Mucosa of descending colon (tissue), 3 donors: ENCODE measurements at regions not wholly inside any gene's neighbourhood (a gene's known extent, or its start where the extent isn't known, plus 50 kb on each side); places are given as distances from the start of the nearest gene placed in this dataset.

Experiments
- ATAC-seq: fragments of 200-7000 bp; cut with Tn5 transposase; one replicate; pipeline ENCODE4 v1.9.1; 2020; ENCODE audit warnings: mild to moderate bottlenecking, moderate library complexity
- DNase-seq, 3 donors: peaks; one replicate each; pipeline ENCODE4 v3.0.0-alpha.2; 2020
- H3K36me3 ChIP-seq: fragments of 200-600 bp; one replicate; pipeline ENCODE4 v1.8.0; 2021; ENCODE audit warnings: low read depth, mild to moderate bottlenecking
- H3K4me1 ChIP-seq: fragments of 200-600 bp; one replicate; pipeline ENCODE4 v1.8.0; 2021; ENCODE audit warnings: low read depth, mild to moderate bottlenecking
- H3K4me3 ChIP-seq: fragments of 200-600 bp; one replicate; pipeline ENCODE4 v1.8.0; 2021; ENCODE audit warnings: mild to moderate bottlenecking
- H3K9me3 ChIP-seq: fragments of 200-600 bp; one replicate; pipeline ENCODE4 v1.8.0; 2021; ENCODE audit warnings: mild to moderate bottlenecking
- intact Hi-C, 2 donors: fragments of 100-400 bp; cut with DNase I in 1 of 2; cut with micrococcal nuclease in 1 of 2; formaldehyde crosslinking; loops; one replicate each; pipeline versions ENCODE4 v1.11.0 to v1.11.1; 2022; cut with DNase I, micrococcal nuclease
- TF ChIP-seq, protein P1 (sequence below): fragments of 200-600 bp; IDR thresholded peaks from one replicate; pipeline ENCODE4 v1.8.0; 2022; ENCODE audit warnings: antibody characterized with exemption, mild to moderate bottlenecking
- donor health status: DM: no; HTN: no; CAD: no; lungs with moderate emphysema.
- donor health status: DM: no; HTN: no; CAD: no.
- donor health status: DM: no; HTN: yes; CAD: no.

- no peak overlapping the region for H3K4me3 ChIP-seq
- TF ChIP-seq, protein P1, sequence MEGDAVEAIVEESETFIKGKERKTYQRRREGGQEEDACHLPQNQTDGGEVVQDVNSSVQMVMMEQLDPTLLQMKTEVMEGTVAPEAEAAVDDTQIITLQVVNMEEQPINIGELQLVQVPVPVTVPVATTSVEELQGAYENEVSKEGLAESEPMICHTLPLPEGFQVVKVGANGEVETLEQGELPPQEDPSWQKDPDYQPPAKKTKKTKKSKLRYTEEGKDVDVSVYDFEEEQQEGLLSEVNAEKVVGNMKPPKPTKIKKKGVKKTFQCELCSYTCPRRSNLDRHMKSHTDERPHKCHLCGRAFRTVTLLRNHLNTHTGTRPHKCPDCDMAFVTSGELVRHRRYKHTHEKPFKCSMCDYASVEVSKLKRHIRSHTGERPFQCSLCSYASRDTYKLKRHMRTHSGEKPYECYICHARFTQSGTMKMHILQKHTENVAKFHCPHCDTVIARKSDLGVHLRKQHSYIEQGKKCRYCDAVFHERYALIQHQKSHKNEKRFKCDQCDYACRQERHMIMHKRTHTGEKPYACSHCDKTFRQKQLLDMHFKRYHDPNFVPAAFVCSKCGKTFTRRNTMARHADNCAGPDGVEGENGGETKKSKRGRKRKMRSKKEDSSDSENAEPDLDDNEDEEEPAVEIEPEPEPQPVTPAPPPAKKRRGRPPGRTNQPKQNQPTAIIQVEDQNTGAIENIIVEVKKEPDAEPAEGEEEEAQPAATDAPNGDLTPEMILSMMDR, result no peak
- no peaks in the 10 kb centered on the region for H3K36me3 ChIP-seq
- intact Hi-C loops, result no loop called here
- ATAC-seq, result no peak
- H3K9me3 ChIP-seq, result no peaks in the 10 kb centered on the region
- no peak for DNase-seq
- H3K4me1 ChIP-seq, result no peaks in the 10 kb centered on the region
Observed at GRCh38 chr1:218568962-218569550, 223.9 kb downstream of the TGFB2 start.

DNA sequence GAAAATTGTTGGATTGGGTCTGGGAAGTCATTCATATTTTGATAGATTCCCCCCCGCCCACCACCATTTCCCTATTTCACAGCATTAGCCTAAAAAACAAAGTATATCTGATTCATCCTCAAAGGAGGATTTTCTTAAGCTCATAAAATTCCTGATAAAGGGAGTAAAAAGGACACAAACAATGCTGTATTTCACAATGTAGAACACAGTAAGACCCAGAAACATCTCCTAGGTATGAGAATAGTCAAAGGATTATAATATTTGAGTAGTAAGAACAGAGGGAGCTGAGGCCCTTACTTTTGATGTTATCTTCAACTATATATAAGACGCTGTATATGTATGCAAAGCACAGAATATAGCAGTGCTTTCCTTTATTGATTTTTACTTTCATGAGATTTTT, 225.3 kb downstream of the TGFB2 start:
- Histone ChIP-seq H3K4me3 (no peak overlapping the region), H3K4me1 (no peaks in the 10 kb centered on the region), H3K9me3 (no peaks in the 10 kb centered on the region), H3K36me3 (no peaks in the 10 kb centered on the region)
- ATAC-seq (no peak), DNase-seq (no peak)
- intact Hi-C loops, result no loop called here
- TF ChIP-seq, protein P1, result no peak

GRCh38 chr1:218571491-218571890, 226.4 kb downstream of the TGFB2 start:
- intact Hi-C loops, result no loop called here
- Histone ChIP-seq H3K4me1 (no peaks in the 10 kb centered on the region), H3K9me3 (no peaks in the 10 kb centered on the region), H3K4me3 (no peak overlapping the region), H3K36me3 (no peaks in the 10 kb centered on the region)
- ATAC-seq, result no peak
- DNase-seq, result no peak
- TF ChIP-seq, protein P1, result no peak

GRCh38 chr1:218572050-218572449, 226.9 kb downstream of the TGFB2 start:
- Histone ChIP-seq H3K9me3 (no peaks in the 10 kb centered on the region), H3K36me3 (no peaks in the 10 kb centered on the region), H3K4me1 (no peaks in the 10 kb centered on the region), H3K4me3 (no peak overlapping the region)
- ATAC-seq (no peak), DNase-seq (no peak)
- intact Hi-C loops, result no loop called here
- TF ChIP-seq, protein P1, result no peak

- Histone ChIP-seq H3K36me3 (no peaks in the 10 kb centered on the region), H3K9me3 (no peaks in the 10 kb centered on the region), H3K4me1 (no peaks in the 10 kb centered on the region), H3K4me3 (no peak overlapping the region)
- DNase-seq (no peak), ATAC-seq (no peak)
- TF ChIP-seq, protein P1, result no peak
- intact Hi-C loops, result no loop called here
Observed at GRCh38 chr1:218573925-218574324, 228.8 kb downstream of the TGFB2 start.

DNA sequence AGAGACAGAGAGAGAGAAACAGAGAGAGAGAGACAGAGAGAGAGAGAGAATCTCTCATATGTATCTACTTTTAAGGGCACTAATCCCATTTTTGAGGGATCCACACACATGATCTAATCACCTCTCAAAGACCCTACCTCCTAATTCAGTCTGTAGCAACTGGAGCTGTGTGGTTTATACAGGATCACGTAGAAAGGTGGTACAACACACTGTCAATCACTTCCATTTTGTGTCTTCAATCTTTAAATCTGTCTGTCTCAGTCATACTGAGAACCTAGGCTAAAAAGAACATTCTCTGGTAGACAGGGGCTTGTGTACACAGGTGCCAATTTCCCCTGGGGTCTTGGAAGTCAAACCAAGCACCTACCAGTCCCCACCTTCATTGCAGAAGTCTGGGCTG, 229.9 kb downstream of the TGFB2 start:
- Histone ChIP-seq H3K4me1 (no peaks in the 10 kb centered on the region), H3K36me3 (no peaks in the 10 kb centered on the region), H3K4me3 (no peak overlapping the region), H3K9me3 (no peaks in the 10 kb centered on the region)
- intact Hi-C loops, result no loop called here
- DNase-seq (no peak), ATAC-seq (no peak)
- TF ChIP-seq, protein P1, result no peak
